CD4-positive, alpha-beta T cell treated with Interleukin-6 at 100 ng/mL for 8 hours (primary cell): ENCODE measurements at regions not wholly inside any gene's neighbourhood (a gene's known extent, or its start where the extent isn't known, plus 50 kb on each side); places are given as distances from the start of the nearest gene placed in this dataset.

Source experiments
- DNase-seq: peaks from one replicate; pipeline ENCODE4 v3.0.0-alpha.2; 2020; ENCODE audit warnings: mixed read lengths, low spot score

DNA sequence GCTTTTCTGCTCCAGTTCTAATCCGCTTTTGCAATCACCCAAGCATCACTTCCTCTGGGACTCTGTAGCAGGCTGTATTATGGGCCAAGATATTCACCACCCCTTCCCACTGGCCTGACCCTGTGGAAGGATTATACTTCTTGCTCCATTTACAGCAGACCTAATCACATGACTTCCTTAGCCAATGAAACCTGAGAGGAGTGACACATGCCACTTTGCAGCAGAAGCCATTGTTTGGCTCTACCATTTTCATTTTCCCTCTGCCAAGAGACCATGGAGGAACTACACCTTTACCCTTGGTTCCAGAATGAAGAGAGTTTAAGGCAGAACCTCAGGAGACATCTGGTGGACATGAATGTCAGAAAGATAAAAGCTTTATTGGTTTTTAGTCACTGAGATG lies 134.9 kb upstream of the HSD17B12 start:
- no peak for DNase-seq

DNA sequence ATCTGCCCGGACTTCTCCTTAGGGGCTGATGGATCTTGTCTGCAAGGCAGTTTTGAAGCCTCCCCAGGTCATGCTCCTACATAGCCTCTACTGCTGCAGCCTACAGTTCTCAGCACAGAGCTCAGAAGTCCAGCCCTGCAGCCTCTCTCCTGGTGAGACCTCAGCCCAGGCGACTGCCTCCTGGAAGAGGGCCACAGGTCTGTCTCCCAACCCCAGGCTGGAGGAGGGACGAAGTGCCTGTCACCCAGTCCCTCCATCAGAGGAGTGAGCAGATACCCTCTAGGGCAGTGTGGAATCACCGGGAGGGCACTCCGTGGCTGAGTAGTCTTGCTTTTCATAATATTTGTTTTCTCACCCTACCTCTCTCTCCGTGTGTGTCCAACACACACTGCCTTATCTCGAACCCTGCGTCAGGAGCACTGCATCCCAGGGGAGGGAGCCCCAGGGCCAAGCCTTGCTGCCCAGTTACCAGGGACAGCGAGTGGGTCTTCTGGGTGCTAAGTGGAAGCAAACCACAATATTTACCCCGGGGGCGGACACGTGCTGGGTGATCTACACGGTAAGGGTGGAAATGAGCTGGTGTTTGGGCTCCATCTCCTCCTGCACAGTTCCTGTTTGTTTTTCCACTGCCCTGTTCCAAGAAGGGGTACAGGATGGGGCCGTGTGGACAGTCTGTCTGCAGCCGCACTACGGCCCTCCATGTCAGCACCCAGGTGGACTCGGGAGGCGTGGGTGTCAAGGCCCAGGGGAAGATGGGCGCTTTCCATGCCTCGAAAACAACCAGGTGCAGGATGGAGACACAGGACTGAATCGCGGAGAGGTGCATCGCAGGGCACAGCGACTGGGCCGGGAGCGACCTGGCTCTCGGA lies 133.7 kb upstream of the HSD17B12 start:
- DNase-seq: no peak

DNA sequence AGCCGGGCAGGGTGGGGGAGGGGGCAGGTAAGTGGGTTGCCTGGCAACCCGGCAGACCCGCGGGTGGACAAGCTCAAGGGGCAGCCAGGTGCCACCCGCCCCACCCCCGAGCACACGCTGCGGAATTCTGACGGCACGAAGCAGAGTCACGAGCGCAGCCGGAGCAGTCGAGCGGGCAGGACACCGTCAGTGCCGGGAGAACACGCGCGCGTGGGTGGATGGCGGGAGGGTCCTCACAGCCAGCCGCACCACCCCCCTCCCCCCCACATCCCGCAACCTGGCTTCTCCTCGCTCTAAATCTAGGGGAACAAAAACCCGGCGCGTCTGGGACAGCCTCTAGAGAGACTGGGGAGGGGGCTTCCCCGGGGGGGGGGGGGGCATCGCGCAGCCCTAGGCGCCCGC lies 133.1 kb upstream of the HSD17B12 start:
- no peak for DNase-seq

DNA sequence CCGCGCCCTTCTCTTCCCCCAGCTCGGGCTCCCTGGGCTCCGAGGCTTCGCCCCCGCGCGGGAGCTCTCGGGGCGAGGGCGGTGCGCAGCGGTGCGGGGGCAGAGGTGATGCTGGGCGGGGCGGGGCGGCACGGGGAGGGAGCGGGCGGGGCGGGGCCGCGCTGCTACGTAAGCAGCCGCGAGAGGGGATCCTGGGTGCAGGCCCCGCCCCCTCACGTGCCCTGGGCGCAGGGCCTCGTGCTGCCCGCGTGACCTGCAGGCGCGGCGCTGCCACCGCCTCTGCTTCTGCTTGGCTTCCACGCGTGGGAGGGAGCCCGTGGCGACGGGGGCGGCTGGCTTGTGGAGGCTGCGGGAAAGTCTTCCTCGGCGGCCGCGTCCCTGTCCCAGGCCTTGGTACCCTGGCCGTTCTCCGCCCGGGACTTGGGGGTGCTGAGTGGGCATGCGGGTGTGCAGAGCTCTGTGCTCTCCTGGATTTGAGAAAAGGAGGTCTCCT lies 132.6 kb upstream of the HSD17B12 start:
- no peak for DNase-seq

DNA sequence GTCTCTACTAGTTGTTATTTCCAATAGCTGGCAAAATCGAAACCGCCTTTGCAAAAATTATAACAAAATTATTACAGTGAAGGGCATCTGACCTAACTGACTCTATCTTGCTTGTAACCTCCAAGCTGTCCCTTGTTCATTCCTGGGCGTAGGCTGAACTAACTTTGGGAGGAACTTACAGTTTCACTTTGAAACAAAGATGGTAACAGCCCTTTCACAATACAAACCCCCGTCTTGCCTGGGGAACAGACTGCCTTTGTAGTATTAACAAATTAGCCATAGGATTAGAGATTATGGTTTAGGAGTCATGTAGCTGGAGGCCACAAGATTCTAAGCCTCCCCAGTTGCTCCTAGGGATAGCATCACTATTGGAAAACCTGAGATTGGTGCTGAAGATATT lies 131.6 kb upstream of the HSD17B12 start:
- no peak for DNase-seq

DNA sequence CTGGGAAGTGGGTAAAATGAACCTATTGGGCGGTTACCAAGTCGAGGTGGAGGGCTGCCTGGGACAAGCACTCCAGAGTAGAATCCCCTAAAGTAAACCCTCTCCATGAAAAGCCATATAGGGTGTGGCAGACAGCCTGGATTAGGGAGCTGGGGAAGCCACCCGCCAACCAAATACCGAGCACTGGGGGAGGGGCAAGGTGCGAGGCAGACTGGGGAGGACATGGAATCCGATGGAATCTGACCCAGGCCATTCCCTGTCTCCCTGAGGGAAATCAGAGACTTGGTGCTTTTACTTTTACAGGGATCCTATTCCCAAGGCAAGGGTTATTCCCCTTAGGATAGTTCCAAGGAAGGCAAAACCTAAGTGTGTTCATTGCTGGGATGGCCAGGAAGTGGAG lies 130.9 kb upstream of the HSD17B12 start:
- DNase-seq: no peak

DNA sequence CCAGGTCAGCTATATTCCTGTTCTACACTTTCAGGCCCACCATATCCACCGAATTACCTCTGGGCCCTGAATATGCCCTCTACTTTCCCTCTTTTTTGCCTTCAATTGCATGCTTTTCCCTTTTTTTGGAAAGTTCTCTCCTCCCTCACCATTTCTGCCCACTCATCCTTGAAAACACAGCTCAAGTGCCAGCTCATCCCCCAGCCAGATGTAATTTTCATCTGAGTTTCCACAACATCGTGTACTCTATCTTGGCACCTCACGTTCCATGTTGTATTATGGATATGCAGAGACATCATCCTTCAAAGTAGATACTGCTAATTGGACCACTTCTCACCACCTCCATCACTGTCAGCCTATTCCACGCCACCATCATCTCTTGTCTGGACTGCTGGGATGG lies 129.8 kb upstream of the HSD17B12 start:
- DNase-seq: no peak

DNA sequence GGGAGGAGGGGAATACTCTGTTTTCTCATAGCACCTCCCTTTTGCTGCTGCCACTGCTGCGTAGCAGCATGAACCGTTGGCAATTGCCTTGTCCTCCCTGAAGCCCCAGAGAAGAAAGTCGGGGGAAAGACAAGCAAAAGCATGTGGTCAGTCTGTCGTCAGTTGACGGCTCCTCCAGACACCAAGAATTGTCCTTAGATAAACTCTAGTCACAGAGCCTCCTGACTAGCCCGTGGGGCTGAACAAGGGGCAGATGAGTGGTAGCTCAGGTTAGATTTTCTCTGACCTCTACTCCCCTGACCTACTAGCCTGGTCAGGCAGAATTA lies 126.4 kb upstream of the HSD17B12 start:
- DNase-seq: no peak

DNA sequence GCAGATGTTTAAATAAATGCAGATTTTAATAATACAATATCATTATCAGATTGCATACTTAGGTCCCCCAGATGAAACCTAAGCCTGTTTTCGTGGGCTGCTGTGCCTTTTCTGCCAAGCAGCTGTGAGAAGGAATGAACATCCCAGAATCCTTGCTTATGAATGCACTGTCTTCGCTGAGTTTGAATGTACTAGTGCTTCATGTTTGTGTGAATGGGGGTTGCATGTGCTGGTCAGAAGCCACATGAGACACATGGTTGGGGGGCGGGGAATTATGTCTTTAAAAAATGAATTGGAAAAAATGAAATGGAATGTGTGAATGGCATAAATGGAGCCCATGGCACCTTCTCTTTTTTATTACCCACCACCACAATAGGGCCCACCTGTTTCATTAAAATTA lies 125.4 kb upstream of the HSD17B12 start:
- no peak for DNase-seq

DNA sequence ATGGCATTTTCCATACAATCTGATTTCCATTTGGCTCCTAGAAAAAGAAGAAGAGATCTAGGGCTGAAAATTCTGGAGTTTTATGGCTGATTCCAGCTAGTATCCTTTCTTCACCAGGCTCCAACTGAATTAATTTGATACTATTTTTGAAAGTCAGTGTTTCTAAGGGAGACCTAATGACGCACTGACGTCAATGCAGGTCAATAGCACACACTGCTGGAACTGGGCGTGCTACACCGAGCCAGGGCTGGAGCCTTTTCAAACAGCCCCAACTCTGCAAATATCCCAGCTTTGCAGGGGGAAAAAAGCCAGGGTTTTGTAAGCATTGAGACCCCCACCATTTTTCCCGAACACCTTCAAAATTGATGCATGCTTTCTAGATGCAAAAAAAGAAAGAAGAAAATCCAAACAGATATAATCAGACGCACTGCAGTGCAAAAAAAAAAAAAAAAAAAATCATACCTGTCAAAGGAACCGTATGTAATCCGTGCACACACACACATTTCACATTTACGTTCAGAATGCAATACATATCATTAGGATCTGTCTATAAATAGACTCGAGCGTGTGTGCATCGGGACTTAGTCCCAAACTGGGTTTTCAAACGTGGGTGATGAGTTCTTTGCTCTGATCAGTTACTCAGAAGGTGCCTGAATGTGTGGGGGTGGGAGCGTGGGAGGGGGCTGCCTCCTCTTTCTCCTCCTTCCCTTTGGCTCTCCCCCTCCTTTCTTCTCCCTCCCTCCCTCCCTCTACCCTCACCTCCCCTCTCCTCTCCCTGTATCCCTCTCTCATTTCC lies 124.5 kb upstream of the HSD17B12 start:
- DNase-seq: no peak

DNA sequence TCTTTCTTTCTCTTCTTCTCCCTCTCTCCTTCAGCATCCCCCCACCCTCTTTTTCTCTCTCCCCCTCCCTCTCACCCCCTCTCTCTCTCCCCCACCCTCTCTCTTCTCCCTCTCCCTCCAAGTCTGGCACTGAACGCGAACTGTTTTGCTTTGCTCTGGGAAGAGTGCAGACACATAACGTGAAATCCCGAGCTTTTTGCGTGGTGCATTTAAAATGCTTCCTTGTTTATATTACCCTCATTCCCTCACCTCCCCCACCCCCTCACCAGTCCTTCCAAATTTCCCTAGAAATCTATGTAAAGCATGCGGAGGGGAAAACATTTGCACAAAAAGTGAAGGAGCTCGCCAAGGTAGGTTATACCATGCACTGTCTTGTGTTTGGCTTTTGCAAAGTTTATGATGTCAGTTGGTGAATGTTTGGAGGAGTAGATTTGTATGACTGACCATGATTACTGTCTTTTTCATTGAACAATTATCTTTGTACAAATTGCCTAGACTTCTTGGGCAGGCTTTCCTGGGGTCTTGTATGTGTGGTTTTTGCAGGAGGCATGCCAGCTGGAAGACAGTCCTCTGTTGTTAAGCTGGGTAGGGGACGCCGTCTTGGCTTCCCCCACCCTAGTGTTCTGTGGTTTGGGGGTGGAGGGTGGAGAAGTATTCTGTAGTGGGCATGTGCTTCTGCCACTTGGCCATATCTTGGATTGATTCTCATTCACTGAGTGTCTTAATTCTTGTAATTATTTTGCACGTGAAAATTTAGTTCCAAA lies 123.7 kb upstream of the HSD17B12 start:
- no peak for DNase-seq

DNA sequence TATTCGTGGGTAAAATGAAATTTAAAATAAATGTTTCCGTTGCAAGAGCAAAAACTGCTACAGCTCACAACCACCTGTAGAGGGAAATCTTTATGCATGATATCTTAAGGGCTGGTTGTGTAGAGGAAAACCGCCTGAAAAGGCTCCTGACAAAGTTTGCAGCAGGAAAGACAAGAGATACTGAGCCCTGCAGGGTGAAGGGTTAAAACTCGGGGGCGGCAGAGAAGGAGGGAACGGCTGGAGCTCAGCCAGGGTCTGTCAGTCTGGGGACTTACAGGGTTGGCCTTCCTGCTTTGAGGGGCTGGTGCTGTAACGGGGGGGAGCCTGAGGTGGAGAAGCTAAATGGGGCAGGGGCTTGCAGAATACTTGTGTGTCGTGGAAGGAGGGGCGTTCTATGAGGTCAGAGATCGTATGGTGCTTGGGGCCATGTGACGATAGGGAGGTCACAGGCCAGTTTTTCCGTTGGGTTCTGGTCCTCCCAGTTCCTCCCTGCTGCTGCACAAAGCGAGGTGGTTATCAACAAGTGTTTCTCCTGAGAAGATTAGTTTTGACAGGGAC lies 122.9 kb upstream of the HSD17B12 start:
- no peak for DNase-seq

DNA sequence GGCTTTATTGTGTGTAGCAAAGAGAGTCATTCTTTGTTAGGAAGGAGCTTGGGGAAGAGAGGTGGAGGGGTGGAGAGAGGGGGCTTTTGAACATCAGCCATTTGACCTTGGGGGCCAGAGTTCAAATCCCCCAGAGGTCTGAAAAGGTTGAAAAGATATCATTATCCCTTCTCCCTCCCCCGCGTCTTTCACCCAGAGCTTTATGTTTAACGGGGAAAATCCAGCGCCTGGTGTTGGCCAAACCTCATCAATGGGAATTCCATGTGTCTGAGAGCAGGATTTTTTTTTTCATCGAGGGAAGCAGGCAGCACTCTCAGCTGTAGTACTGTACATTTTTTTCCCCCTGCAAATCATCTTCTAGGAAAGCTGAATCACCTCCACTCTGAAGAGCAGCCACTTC lies 122.4 kb upstream of the HSD17B12 start:
- no peak for DNase-seq

DNA sequence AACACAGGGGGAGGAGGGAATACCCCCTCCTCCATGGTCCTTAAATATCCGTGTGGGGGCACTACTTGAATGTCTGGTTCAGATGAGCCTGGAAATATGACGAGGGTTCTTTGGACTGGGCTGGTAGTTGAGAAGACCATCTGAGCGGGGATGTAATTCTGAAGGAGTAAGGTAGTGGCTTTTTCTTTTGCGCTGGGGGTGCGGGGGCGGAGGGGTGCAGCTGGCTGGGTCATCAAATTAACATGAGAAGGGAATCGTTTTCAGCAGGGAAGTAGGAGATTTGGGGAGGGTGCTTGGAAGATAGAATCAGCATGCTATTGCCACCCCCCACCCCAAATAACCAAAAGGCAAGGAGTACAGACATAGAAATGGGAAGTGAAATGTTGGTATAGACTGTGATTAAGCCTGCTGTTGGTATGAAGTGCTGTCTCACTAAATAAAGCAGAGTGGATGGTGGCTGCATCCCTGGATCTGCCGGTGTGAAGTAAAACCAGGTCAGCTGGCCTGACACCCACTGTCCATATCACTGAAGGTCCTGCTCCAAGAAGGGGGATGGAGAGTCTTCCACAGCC lies 121.9 kb upstream of the HSD17B12 start:
- no peak for DNase-seq

DNA sequence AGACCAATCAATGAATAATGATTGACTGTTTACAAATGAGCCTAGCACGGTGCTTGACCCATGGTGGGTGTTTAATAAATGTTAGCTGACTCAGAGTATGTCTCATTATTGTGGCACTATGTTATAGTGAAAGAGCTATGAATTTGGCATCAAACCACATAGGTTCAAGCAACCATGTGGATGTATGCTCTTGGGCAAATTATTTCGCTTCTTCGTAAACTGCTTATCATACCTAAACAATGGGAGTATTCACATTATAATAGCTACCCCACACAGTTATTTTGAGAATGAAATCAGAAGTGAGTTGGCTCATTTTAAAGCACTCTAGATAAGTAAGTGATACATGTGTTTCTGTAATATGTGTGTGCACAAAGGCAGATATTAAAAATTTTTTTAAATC lies 118.7 kb upstream of the HSD17B12 start:
- no peak for DNase-seq

DNA sequence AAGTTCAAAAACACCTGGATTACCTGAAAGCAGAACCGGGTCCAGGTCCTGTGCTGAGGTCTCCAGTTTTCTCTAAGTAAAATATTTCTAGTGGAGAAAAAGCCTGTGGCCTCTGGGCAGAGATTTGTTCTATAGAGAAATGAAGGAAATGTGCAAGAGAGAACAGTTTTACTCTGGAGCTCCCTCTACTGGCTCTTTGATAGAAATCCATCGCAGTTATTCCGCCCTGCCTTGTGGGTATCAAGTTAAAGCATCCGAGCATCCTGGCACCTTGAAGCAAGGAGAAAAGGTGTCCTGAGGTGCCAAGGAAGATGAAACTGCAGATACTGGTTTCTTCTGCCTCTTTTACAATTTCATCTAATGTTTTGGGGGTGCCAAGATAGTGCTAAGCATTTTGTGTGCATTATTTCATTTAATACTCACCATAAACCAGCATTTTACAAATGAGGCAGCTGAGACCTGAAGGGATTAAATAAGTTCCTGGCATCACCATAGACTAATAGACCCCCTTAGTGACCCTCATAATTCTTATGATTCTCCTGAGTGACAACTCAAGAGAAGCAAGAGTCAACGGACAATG lies 113.1 kb upstream of the HSD17B12 start:
- peak; percentile 7 for DNase-seq

DNA sequence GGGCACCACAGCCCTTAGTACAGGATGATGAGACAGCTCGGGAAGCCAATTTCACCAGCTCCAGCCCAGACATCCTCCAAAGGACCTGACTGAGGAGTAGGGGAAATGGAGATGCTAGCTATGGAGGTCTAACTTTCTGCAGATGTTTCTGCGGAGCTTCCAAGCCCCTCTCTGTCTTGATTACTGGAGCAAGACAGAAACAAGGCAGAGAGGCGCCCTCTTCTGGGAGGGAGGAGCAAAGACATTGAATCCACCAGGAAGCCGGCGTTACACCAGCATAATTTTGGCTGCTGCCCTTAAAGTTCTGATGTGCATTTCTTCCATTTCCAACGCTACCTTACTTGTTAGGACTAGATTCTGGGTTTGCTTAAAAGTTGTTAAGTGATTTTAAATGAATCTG lies 107.3 kb upstream of the HSD17B12 start:
- no peak for DNase-seq

DNA sequence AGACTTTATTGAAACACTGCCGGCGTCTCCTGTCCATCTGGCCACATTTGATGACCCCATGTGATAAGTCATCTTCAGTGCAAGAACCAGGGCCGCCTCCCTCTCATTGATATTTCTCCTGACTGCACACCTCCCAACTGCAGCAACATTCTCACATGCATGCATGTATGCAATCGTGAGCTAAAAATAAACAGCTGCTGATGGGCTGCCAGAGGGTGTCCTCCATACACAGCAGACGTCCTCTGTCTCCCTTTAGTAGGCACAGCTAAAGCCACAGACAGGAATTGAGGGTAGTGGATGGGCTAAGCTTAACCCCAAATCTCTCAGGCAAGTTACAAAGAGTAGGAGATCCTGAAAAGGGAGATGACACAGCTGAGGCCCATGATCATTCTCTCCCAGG lies 106.7 kb upstream of the HSD17B12 start:
- no peak for DNase-seq

DNA sequence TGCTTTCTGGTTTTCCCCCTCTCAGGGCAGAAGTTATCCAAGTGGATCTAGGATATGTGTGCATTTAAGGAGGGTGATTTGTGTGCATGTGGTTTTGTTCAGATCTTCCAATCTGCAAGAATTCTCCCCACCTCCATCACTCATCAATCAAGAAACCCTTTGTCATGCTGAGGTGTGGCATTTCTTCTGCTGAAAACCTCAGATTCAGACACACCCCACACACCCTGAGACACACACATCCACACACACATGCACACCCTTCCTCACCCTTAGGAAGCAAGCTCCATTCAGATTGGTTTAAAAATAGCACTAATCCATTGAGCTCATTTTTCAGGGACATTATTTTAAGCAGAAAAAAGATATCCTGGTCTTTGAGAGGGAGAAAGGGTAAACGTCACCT lies 106.1 kb upstream of the HSD17B12 start:
- DNase-seq: no peak

DNA sequence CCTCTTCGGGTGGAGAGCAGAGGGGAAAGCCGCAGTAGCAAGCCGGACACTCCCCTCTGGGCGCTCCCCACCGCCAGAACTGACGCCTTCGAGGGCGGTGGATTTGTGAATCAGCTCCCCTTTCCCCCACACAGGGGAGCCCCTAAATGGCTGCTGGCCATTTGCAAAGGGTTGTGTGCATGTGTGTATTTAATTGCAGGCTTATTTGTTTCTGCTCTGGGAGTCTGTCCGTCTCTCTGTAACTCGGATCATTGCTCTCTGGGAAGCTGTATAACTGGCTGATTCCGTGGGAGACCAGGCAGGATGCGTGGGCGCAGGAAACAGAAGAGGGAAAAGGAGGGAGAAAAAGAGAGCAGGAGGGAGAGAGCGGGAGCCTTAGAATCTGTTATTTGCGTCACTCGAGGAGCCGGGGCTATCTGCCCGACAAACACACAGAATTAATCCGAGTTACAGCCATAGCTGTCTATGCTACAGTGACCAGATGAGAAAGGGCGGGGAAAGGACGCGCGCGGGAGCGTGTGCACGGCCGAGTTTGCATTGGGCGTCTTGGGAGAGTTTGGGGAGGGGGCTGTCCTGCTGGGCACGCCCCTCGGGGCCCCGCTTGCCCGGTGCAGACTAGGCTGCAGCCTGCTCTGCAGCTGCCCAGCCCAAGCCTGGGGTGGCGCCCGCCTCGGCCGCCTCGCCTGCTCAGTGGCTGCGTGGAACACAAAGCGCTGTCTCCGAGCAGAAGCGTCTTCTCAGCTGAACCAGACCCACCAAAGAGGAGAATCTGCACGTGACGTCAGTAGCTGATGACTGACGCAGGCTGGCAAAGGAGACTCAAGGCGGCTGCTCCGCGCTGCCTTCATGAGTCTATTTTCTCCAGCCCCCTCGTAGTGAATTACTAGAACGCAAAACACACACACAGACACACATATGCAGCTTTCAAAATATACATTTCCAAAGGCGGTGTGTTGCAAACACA lies 105.3 kb upstream of the HSD17B12 start:
- no peak for DNase-seq
